ENCODE measurements at regions not wholly inside any gene's neighbourhood (a gene's known extent, or its start where the extent isn't known, plus 50 kb on each side); places are given as distances from the start of the nearest gene placed in this dataset.
"Not testable (repeated sequence)": the region's sequence is repeated elsewhere in the genome, so short reads cannot be mapped to it uniquely, and the experiment has no call there.

- no peak for DNase-seq (ENCODE audit: low read depth)
Observed at GRCh38 chr12:60704171-60704914, 1108.5 kb downstream of the SLC16A7 start.

DNA sequence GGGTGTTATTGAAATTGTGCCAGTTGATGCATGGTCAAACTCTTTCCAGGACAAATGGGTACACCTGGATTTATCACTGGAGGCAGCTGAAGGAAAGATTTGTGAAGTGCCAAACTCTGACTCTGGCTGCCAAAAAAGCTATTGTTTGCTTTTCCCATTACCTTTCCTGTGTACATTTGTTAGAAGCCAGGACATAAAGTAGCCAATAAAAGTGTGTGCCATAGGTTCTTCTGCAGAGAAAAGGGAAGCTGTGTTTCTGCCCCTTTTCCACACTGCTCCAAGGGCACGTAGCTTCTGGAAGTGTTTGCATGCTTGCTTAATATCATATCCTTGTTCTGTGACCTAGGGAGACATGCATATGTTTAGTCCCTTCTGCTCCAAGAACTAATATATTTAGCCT lies 1114.4 kb downstream of the SLC16A7 start:
- DNase-seq (ENCODE audit: low read depth) = no peak

DNA sequence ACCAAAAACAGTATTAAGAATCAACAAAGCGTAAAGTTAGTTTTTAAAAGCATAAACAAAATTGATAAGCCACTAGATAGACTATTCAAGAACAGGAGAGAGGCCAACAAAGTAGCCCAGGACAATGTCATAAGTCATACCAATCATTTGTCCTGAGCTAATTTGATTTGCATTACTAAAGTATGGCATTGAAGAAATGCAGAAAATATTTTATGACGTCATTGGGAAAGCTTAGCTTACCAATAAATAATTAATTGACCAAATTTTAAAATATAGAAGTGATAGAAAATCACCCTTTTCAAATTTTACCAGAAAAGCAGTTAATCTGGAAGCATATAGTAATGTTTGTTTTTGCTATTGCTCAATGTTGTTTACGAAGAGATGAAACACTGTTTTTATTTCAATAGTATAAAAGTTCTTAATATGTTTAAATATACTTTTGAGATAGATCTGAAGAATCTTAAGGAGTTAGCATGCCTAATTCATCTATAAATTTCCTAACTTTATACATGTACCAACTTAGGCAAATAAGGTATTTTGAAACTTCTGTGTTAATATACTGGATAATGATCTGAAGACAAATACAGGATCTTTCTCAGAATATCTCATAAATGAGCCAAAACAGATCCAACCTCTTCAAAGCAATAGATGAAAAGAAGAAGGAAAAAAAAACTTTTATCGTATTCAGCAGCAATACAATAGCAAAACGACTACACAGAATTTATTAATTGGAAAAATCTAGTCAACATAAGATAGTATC lies 1118.5 kb downstream of the SLC16A7 start:
- no peak for DNase-seq (ENCODE audit: low read depth)

GRCh38 chr12:60724475-60724874 lies 1128.6 kb downstream of the SLC16A7 start:
- no peak for DNase-seq (ENCODE audit: low read depth)

- DNase-seq (ENCODE audit: low read depth) = no peak
Observed at GRCh38 chr12:60724984-60725383, 1129.2 kb downstream of the SLC16A7 start.

DNA sequence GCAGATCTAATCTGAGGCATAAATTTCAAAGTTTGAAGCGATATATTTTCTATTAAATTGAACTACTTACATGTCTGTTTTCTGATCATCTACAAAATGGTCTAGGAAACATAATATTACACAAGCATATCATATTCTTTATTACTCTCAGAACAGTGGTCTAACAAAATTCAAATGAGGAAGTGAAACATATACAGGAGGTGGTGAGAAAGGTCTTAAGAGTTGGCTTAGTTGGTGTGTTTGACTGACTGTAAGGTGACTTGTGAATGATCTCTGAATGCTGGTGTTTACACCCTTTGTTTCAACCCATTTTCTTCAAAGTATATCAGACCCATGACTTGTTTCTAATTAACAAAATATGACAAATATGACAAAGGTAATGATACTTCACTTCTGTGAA lies 1156.8 kb downstream of the SLC16A7 start:
- no peak for DNase-seq (ENCODE audit: low read depth)

DNA sequence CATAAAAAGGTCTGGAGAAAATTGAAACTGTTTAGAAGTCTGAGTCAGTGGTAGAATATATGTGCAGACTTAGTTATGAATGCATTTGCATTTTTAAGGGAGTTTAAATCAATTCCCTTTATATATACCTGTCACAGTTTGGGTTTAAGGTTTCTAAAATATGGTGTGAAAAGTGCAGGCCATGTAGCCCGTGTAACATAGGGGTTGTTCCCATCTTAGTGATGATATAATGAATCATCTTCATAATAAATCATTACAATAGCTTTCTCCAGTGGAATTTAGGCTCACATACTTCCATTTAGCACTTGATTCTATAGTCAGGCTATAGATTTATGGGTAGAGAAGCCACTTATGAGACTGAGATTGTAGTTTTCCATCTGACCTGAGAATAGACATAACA lies 1162.4 kb downstream of the SLC16A7 start:
- DNase-seq (ENCODE audit: low read depth) = no peak

DNA sequence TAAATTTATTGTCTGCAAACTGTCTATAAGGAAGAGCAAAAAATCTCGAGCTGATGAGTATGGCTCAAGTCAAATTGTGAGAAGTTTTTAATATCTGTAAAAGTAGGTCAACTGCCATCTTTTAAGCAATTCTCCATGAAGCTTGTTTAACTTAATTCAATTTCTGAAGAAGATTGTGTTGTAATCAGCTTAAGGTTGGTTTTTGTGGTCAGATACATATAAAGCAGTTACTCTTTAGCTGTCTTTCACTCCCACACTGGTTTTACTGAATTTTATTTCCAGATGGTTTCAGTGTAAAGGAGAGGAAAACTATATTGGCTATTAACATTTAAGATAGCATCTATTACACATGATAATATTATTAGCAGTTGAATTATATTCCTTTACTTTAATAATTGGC lies 1165.1 kb downstream of the SLC16A7 start:
- no peak for DNase-seq (ENCODE audit: low read depth)

- DNase-seq (ENCODE audit: low read depth) = not testable (repeated sequence)
Observed at GRCh38 chr12:60801166-60801565, 1205.3 kb downstream of the SLC16A7 start.

DNA sequence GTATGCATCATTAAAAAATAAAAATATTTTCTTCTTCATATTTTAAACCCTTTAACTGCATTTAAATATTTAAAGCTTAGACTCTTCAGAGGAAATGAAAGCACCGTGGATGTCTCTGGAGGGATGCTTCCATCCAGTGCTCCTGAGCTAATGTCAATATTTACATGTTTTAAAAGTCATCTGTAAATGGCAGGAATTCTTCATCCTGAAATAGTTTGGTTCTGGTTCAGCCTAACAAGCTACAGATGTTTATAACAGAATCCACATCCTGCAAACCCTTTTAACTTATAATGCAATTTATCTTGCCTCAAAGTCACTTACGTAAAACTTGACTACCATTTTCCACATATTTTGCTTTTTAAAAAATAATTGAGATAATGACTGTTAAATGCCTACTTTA lies 1207.3 kb downstream of the SLC16A7 start:
- no peak for DNase-seq (ENCODE audit: low read depth)

GRCh38 chr12:60805364-60805763 lies 1209.5 kb downstream of the SLC16A7 start:
- DNase-seq (ENCODE audit: low read depth) = no peak

DNA sequence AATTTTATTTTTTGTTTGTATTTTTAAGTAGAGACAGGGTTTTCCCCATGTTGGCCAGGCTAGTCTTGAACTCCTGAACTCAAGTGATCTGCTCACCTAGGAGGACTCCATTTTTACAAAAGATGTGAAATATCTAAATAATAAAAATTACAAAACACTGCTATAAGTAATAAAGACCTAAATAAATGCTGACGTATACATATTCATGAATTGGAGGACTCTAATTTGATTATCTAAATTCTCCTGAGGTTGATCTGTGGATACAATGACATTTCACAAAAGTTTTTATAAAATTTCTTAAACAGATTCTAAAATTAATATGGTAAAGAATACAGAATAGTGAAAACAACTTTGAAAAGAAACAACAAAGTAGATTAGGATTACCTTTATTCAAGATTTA lies 1224.0 kb downstream of the SLC16A7 start:
- DNase-seq (ENCODE audit: low read depth) = no peak

- no peak for DNase-seq (ENCODE audit: low read depth)
Observed at GRCh38 chr12:60822580-60822979, 1226.8 kb downstream of the SLC16A7 start.

DNA sequence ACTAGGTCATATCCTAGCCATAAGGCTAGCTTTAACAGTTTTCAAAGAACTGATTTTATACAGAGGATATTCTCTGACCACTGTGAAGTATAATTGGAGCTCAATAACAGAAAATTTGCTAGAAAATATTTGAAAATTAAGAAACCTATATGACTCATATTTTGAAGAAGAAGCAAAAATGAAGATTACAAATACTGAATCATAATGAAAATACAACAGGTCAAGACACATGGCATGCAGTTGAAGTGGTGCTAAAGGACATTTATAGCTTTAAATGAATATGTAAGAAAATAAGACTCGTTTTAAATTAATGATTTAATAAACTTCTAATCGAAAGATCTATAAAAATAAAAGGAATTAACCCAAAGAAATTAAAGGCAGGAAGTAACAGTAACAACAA lies 1234.6 kb downstream of the SLC16A7 start:
- DNase-seq (ENCODE audit: low read depth) = no peak

- no peak for DNase-seq (ENCODE audit: low read depth)
Observed at GRCh38 chr12:60832290-60832689, 1236.5 kb downstream of the SLC16A7 start.

- no peak for DNase-seq (ENCODE audit: low read depth)
Observed at GRCh38 chr12:60834372-60834771, 1238.5 kb downstream of the SLC16A7 start.

GRCh38 chr12:60834806-60835205 lies 1239.0 kb downstream of the SLC16A7 start:
- no peak for DNase-seq (ENCODE audit: low read depth)

- no peak for DNase-seq (ENCODE audit: low read depth)
Observed at GRCh38 chr12:60836651-60837050, 1240.8 kb downstream of the SLC16A7 start.

DNA sequence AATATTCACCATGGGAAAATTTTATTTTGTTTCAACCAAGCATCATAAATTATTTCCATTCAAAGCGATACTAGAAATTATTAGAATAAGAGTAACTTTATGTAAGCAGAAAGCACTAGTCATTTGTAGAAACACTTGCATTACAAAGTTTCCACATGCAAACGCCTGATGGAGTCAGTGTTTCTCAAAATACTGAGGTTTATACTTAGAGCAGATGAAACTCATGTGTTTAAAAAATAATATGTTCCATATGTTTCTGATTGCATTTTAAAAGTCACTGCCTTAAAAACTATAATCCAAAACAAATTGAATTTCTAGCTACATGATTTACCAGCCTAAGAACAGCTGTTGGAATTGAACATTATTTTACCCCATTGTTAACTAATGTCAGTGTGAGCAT lies 1246.4 kb downstream of the SLC16A7 start:
- DNase-seq (ENCODE audit: low read depth) = no peak

DNA sequence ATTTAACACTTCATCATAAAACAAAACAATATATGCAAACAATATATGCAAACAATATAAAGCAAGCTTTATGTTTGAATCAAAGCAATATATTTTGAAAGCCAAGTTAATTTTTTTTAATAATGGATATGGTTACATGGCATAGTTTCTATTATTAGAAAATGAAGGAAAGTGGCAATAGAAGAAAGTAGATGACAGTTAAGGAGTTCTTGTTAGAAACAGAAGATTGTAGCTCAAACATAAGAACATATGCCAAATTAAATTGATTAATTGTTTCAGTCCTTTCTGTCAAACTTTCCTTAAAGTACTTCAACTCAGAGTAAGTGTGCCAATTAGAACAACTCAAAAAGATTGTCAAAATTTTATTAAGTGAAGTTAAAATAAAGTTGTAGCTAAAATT lies 1248.3 kb downstream of the SLC16A7 start:
- DNase-seq (ENCODE audit: low read depth) = no peak

GRCh38 chr12:60844875-60845274 lies 1249.0 kb downstream of the SLC16A7 start:
- no peak for DNase-seq (ENCODE audit: low read depth)

DNA sequence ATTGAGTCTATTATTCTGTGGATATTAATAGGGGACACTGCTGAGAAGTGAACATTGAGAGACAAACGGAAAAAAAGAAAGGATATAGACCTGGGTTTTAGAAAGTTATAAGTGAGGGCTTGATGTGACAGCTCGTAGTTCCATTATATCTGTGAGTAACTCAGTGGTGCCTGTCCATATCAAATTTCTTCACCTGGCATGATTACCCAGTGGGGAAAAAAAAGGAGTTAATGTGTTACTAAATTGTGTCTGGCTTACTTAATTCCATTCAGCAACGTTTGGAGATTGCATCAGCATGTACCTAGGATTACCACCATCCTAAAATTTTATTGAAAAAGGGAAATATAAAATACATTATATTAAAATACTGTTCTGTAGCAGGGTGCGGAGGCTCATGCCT lies 1249.9 kb downstream of the SLC16A7 start:
- no peak for DNase-seq (ENCODE audit: low read depth)

DNA sequence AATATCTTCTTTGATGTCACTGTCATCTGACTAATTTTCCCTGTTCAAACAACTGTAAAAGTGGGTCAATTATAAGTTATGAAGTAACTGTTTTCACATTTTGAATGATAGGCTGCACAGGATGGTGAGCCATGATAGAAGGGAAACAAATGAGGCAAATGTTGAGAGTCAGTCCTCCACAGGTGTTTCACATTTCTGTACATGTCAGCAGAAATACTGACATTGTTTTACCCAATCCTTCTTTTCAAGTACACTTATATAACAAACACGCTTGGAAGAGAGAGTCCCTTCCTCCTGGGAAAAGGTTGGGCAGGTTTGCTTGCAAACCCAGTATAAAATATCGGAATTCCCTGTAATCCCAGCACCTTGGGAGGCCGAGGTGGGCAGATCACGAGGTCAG lies 1251.5 kb downstream of the SLC16A7 start:
- DNase-seq (ENCODE audit: low read depth) = no peak

Measured in Daoy (cell line).